Left ventricle myocardium inferior (tissue), 1 donor: ENCODE measurements at regions not wholly inside any gene's neighbourhood (a gene's known extent, or its start where the extent isn't known, plus 50 kb on each side); places are given as distances from the start of the nearest gene placed in this dataset.

Experiments
- DNase-seq: peaks from one replicate; pipeline ENCODE4 v3.0.0-alpha.2; 2020
- H3K27ac ChIP-seq: fragments of 200-600 bp; replicated peaks from 2 replicates; pipeline ENCODE4 v1.8.0; 2021
- H3K27me3 ChIP-seq: fragments of 200-600 bp; 2 replicates; pipeline ENCODE4 v1.8.0; 2021; ENCODE audit warnings: low read depth
- H3K36me3 ChIP-seq: fragments of 200-600 bp; 2 replicates; pipeline ENCODE4 v1.8.0; 2021
- H3K4me1 ChIP-seq: fragments of 200-600 bp; 2 replicates; pipeline ENCODE4 v1.8.0; 2021
- H3K4me3 ChIP-seq: fragments of 200-600 bp; 2 replicates; pipeline ENCODE4 v1.8.0; 2021; ENCODE audit warnings: mild to moderate bottlenecking, moderate library complexity
- H3K9me3 ChIP-seq: fragments of 200-600 bp; replicated peaks from 2 replicates; pipeline ENCODE4 v1.8.0; 2021
- CTCF ChIP-seq: fragments of 200-600 bp; IDR thresholded peaks from 2 replicates; pipeline ENCODE4 v1.8.0; 2021; ENCODE audit warnings: antibody characterized with exemption, mild to moderate bottlenecking, borderline replicate concordance
- intact Hi-C: fragments of 100-400 bp; cut with micrococcal nuclease; formaldehyde crosslinking; loops from one replicate; pipeline ENCODE4 v1.11.0; 2022
- donor health status: DM: no; HTN: yes; CAD: no; lungs with severe emphysema.

GRCh38 chr4:187942968-187943367 is 52.6 kb upstream of the ZFP42 start:
- H3K36me3 ChIP-seq: no peaks in the 10 kb centered on the region
- no peak for DNase-seq
- no peak for TF ChIP-seq CTCF
- no peaks in the 10 kb centered on the region for H3K4me1 ChIP-seq
- H3K27me3 ChIP-seq: no peaks in the 10 kb centered on the region
- no peak overlapping the region for H3K27ac ChIP-seq
- H3K4me3 ChIP-seq: no peak overlapping the region
- intact Hi-C loops: no loop called here
- H3K9me3 ChIP-seq: no peaks in the 10 kb centered on the region

GRCh38 chr4:187944179-187944578 is 51.4 kb upstream of the ZFP42 start:
- Histone ChIP-seq H3K36me3 (no peaks in the 10 kb centered on the region), H3K4me1 (no peaks in the 10 kb centered on the region), H3K4me3 (no peak overlapping the region), H3K27ac (no peak overlapping the region), H3K27me3 (no peaks in the 10 kb centered on the region), H3K9me3 (no peaks in the 10 kb centered on the region)
- TF ChIP-seq CTCF: no peak
- intact Hi-C loops: no loop called here
- no peak for DNase-seq
